ENCODE measurements at regions not wholly inside any gene's neighbourhood (a gene's known extent, or its start where the extent isn't known, plus 50 kb on each side); places are given as distances from the start of the nearest gene placed in this dataset.

DNA sequence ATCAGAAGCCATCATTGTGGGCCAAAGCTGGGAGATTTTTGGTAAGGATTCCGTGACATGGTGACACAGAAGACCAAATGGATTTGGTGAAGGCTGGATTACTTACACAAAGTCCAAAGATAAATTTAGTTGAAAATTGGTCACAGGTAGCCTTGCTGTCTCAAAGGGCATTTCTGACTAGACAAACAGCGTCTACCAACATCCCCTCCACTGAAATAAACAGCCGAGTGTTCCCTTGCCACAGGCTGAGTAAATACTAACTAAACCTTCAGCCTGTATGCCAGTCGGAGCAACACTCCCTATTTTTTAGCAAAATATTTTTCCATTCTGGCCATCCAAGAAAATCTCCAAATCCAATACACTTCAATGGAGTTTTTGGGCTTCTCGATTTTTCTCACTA lies 279.9 kb upstream of the CITED2 start:
- TF ChIP-seq, protein P1, sequence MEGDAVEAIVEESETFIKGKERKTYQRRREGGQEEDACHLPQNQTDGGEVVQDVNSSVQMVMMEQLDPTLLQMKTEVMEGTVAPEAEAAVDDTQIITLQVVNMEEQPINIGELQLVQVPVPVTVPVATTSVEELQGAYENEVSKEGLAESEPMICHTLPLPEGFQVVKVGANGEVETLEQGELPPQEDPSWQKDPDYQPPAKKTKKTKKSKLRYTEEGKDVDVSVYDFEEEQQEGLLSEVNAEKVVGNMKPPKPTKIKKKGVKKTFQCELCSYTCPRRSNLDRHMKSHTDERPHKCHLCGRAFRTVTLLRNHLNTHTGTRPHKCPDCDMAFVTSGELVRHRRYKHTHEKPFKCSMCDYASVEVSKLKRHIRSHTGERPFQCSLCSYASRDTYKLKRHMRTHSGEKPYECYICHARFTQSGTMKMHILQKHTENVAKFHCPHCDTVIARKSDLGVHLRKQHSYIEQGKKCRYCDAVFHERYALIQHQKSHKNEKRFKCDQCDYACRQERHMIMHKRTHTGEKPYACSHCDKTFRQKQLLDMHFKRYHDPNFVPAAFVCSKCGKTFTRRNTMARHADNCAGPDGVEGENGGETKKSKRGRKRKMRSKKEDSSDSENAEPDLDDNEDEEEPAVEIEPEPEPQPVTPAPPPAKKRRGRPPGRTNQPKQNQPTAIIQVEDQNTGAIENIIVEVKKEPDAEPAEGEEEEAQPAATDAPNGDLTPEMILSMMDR (IDR thresholded peaks at IDR 0.05; ENCODE audit: borderline replicate concordance) = no peak
- H3K27ac ChIP-seq (replicated peaks) = no peak overlapping the region
- H3K4me1 ChIP-seq = no peaks in the 10 kb centered on the region
- DNase-seq = no peak
- no peaks in the 10 kb centered on the region for H3K36me3 ChIP-seq
- intact Hi-C loops (cut with micrococcal nuclease) = no loop called here
- H3K27me3 ChIP-seq (ENCODE audit: low read depth) = no peaks in the 10 kb centered on the region
- H3K4me3 ChIP-seq = no peak overlapping the region
- no peaks in the 10 kb centered on the region for H3K9me3 ChIP-seq (replicated peaks)

DNA sequence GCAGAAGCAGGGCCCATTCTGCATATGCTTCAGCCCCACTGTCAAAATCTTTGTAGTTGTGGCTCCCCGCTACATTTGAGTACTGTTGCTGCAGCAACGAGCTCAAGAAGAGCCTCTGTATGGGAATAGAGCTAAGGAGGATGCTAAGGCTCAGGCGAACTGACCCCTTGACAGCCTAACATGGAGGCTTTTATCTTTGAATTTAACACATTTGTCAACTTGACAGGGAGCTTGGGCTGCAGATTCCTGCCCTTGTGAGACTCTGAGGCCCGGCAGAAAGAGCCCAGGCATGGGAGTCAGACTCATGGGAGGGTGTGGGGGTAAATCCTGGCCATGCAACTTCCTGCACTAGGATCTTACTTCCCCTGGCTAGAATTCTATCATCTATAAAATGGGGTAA lies 278.7 kb upstream of the CITED2 start:
- Histone ChIP-seq H3K36me3 (no peaks in the 10 kb centered on the region), H3K27ac (replicated peaks) (no peak overlapping the region), H3K9me3 (replicated peaks) (no peaks in the 10 kb centered on the region), H3K4me1 (no peaks in the 10 kb centered on the region), H3K4me3 (no peak overlapping the region), H3K27me3 (ENCODE audit: low read depth) (no peaks in the 10 kb centered on the region)
- TF ChIP-seq, protein P1 (IDR thresholded peaks at IDR 0.05; ENCODE audit: borderline replicate concordance) = no peak
- DNase-seq = no peak
- intact Hi-C loops (cut with micrococcal nuclease) = no loop called here

DNA sequence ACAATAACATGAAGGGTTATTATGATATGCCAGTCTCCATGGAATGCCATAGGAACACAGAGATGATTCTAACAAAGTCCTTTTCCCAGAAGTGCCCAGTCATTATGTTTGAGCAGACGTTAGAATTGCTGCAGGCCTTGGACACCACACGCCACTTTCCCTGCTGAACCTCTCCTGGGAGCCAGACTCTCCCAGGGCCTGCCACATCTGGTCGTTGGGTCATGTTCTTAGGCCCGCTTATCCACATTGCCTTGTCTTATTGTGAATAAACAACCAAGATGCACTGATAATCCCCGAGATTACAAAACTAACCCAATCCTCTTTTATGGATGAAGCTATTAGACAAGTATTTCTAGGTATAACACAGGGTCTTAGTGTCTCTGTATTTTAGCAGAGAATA lies 276.5 kb upstream of the CITED2 start:
- H3K4me3 ChIP-seq = no peak overlapping the region
- TF ChIP-seq, protein P1 (IDR thresholded peaks at IDR 0.05; ENCODE audit: borderline replicate concordance) = no peak
- intact Hi-C loops (cut with micrococcal nuclease) = no loop called here
- no peaks in the 10 kb centered on the region for H3K36me3 ChIP-seq
- no peak overlapping the region for H3K27ac ChIP-seq (replicated peaks)
- H3K4me1 ChIP-seq = no peaks in the 10 kb centered on the region
- no peaks in the 10 kb centered on the region for H3K27me3 ChIP-seq (ENCODE audit: low read depth)
- H3K9me3 ChIP-seq (replicated peaks) = peaks cover 10% of the 10 kb centered on the region
- no peak for DNase-seq

DNA sequence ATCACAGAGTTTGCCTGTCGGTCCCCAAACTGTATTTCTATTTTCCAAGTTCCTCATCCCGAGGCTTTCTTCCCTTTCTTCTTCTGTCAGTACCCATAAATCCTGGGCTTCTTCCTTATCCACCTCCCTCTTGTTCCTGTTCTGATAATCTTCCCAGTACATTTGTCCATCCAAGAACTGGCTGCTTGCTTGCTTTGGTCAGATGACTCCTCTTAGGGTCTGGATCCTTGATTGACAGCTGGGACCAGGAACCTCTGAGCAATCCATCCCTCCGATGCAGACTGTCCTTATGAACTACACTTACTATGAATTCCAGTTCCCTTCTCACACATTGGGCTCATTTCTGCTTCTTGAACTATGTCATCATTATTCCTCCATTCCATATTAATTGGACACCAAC lies 275.3 kb upstream of the CITED2 start:
- H3K9me3 ChIP-seq (replicated peaks) = peaks cover 10% of the 10 kb centered on the region
- intact Hi-C loops (cut with micrococcal nuclease) = no loop called here
- TF ChIP-seq, protein P1 (IDR thresholded peaks at IDR 0.05; ENCODE audit: borderline replicate concordance) = no peak
- H3K27ac ChIP-seq (replicated peaks) = no peak overlapping the region
- no peak overlapping the region for H3K4me3 ChIP-seq
- peaks cover 9% of the 10 kb centered on the region for H3K4me1 ChIP-seq
- H3K27me3 ChIP-seq (ENCODE audit: low read depth) = no peaks in the 10 kb centered on the region
- H3K36me3 ChIP-seq = no peaks in the 10 kb centered on the region
- DNase-seq = no peak

DNA sequence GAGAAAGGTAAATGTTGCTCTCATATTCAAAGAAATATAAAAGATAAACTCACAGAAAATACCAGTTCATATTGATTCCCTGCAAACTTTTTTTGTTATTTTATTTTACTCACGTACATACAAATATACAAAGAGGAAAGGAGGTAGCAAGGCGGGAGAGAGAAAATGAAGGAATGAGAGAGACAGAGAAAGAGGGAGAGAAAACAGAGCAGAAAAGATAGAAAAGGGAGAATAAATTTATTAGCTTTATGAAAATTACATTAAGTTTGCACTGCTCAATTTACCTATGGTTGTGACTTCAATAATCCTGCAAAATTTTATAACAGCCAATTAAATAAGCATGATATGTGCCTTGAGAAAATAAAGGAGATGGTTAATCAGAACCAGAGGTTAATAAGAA lies 274.7 kb upstream of the CITED2 start:
- H3K9me3 ChIP-seq (replicated peaks) = peaks cover 10% of the 10 kb centered on the region
- intact Hi-C loops (cut with micrococcal nuclease) = no loop called here
- no peaks in the 10 kb centered on the region for H3K36me3 ChIP-seq
- DNase-seq = no peak
- H3K27me3 ChIP-seq (ENCODE audit: low read depth) = no peaks in the 10 kb centered on the region
- no peak overlapping the region for H3K4me3 ChIP-seq
- TF ChIP-seq, protein P1 (IDR thresholded peaks at IDR 0.05; ENCODE audit: borderline replicate concordance) = no peak
- peaks cover 15% of the 10 kb centered on the region for H3K4me1 ChIP-seq
- H3K27ac ChIP-seq (replicated peaks) = no peak overlapping the region
